Peyer's patch (tissue), 4 donors: ENCODE measurements at regions not wholly inside any gene's neighbourhood (a gene's known extent, or its start where the extent isn't known, plus 50 kb on each side); places are given as distances from the start of the nearest gene placed in this dataset.

Experiments used
- DNase-seq, 3 donors: peaks; one replicate each; pipeline ENCODE4 v3.0.0-alpha.2; 2017 to 2019
- H3K27ac ChIP-seq, 4 donors: fragments of 200-600 bp; sonication (generic); one replicate each; pipeline ENCODE4 v1.5.1; 2016 to 2019
- H3K27me3 ChIP-seq, 2 donors: fragments of 200-600 bp; sonication (generic); one replicate each; pipeline ENCODE4 v1.5.1; 2019
- H3K36me3 ChIP-seq, 3 donors: fragments of 200-600 bp; sonication (generic); one replicate each; pipeline ENCODE4 v1.5.1; 2016 to 2019
- H3K4me1 ChIP-seq, 4 donors: fragments of 200-600 bp; sonication (generic); one replicate each; pipeline ENCODE4 v1.5.1; 2016 to 2019
- H3K4me3 ChIP-seq, 4 donors: fragments of 200-600 bp; sonication (generic); 1 replicate in 3 of 4; 2 replicates in 1 of 4; pipeline ENCODE4 v1.5.1; 2016 to 2019; ENCODE audit warnings: mild to moderate bottlenecking in 1 of 4
- H3K9me3 ChIP-seq, 4 donors: fragments of 200-600 bp; sonication (generic); one replicate each; pipeline ENCODE4 v1.5.1; 2016 to 2019; ENCODE audit warnings: mild to moderate bottlenecking in 1 of 4
- POLR2A ChIP-seq, 2 donors: fragments of 450-650 bp; IDR thresholded peaks; one replicate each; pipeline ENCODE4 v1.5.1; 2017; ENCODE audit warnings: antibody characterized with exemption in 2 of 2, mild to moderate bottlenecking in 2 of 2, moderate library complexity in 2 of 2
- TF ChIP-seq, protein P1 (sequence below), 6 experiments: fragments of 450-650 bp in 4 of 6; fragments of 200-600 bp in 2 of 6; sonication (generic) in 1 of 6; IDR thresholded peaks; one replicate each; pipeline ENCODE4 v1.5.1; 2017 to 2019; ENCODE audit warnings: antibody characterized with exemption in 6 of 6, mild to moderate bottlenecking in 3 of 6, moderate library complexity in 1 of 6

DNA sequence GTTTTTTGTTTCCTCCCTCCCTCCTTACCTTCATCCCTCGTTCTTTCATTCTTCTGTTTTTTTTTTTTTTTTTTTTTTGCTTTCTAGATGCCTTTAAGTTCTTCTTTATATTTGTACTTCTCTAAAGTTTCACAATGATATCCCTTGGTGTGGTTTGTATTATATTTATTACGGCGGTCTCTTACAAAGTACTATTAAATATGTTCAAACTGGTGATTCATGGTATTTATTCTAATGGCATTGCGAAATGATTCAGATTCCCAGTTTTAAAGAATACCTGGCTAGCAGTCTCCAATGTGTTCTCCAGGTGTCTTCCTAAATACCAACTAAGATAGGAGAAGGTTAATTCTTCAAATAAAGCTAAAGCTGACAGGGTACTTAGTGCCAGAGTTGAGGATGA is 690.1 kb upstream of the COX7C start:
- Histone ChIP-seq H3K4me1 (no peaks in the 10 kb centered on the region), H3K27me3 (no peaks in the 10 kb centered on the region), H3K36me3 (no peaks in the 10 kb centered on the region), H3K4me3 (no peak overlapping the region), H3K9me3 (no peaks in the 10 kb centered on the region), H3K27ac (no peak overlapping the region)
- DNase-seq: no peak
- TF ChIP-seq, protein P1, sequence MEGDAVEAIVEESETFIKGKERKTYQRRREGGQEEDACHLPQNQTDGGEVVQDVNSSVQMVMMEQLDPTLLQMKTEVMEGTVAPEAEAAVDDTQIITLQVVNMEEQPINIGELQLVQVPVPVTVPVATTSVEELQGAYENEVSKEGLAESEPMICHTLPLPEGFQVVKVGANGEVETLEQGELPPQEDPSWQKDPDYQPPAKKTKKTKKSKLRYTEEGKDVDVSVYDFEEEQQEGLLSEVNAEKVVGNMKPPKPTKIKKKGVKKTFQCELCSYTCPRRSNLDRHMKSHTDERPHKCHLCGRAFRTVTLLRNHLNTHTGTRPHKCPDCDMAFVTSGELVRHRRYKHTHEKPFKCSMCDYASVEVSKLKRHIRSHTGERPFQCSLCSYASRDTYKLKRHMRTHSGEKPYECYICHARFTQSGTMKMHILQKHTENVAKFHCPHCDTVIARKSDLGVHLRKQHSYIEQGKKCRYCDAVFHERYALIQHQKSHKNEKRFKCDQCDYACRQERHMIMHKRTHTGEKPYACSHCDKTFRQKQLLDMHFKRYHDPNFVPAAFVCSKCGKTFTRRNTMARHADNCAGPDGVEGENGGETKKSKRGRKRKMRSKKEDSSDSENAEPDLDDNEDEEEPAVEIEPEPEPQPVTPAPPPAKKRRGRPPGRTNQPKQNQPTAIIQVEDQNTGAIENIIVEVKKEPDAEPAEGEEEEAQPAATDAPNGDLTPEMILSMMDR (IDR thresholded peaks at IDR 0.05): no peak
- TF ChIP-seq POLR2A (IDR thresholded peaks at IDR 0.05): no peak

DNA sequence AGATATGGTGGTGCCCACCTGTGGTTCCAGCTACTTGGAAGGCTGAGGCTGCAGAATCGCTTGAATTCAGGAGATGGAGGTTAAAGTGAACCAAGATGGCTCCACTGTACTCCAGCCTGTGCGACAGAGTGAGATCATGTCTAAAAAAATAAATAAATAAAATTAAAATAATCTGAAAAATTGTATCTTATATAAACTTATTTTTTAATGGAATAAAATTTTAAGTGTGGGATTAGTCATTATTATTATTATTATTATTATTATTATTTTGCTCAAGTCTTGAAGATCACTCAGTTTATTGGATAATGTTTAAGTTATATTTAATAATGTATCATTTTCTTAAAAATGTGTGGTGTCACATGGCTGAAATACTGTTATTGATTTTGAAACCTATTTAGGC is 688.0 kb upstream of the COX7C start:
- no peak for TF ChIP-seq POLR2A (IDR thresholded peaks at IDR 0.05)
- TF ChIP-seq, protein P1 (IDR thresholded peaks at IDR 0.05): no peak
- no peak overlapping the region for H3K27ac ChIP-seq

DNA sequence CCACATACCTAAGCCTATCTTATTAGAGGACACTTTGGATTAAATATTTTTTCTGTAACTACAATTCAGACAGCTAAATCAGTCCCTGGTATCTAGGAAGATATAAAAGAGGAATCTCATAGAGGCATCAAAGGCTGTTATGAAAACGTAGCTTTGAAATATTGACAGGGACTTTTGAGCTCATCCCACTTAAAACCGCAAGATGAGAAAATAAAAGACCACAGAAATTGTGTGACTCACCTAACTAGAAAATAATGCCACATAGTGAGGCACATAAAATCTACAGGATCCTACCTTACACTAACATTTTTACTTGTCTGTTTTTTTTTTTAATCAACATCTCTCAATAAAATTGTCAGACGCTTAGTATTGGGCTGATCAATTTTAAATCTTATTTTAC is 686.5 kb upstream of the COX7C start:
- H3K27ac ChIP-seq: no peak overlapping the region
- no peaks in the 10 kb centered on the region for H3K27me3 ChIP-seq
- no peaks in the 10 kb centered on the region for H3K36me3 ChIP-seq
- no peaks in the 10 kb centered on the region for H3K4me1 ChIP-seq
- H3K4me3 ChIP-seq: no peak overlapping the region
- no peak for DNase-seq
- H3K9me3 ChIP-seq: no peaks in the 10 kb centered on the region
- TF ChIP-seq, protein P1 (IDR thresholded peaks at IDR 0.05): no peak
- no peak for TF ChIP-seq POLR2A (IDR thresholded peaks at IDR 0.05)

More for the DNA sequence above, 688.0 kb upstream of the COX7C start:
- no peaks in the 10 kb centered on the region for H3K36me3 ChIP-seq
- H3K4me1 ChIP-seq: no peaks in the 10 kb centered on the region
- H3K9me3 ChIP-seq: no peaks in the 10 kb centered on the region
- H3K27me3 ChIP-seq: no peaks in the 10 kb centered on the region
- DNase-seq: no peak
- no peak overlapping the region for H3K4me3 ChIP-seq

DNA sequence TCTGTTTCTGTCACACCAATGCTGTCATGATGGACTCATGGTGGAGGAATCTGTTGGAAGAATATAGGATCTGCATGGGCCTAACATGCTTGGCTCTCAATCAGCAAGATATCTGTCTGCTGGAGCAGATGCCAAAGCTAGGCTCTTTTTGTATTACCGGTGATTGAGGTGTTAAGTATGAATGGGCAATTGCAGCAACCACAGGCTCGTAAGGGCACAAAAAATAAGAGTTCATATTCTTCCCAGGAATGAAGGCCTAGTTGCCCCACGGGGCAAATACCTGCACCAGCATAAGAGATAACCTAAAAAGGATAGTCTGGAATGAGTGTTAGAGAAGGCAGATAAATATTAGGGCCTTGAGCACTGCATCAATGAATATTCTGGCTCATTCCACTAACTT is 679.5 kb upstream of the COX7C start:
- Histone ChIP-seq H3K27me3 (no peaks in the 10 kb centered on the region), H3K36me3 (no peaks in the 10 kb centered on the region), H3K27ac (no peak overlapping the region), H3K9me3 (no peaks in the 10 kb centered on the region), H3K4me1 (no peaks in the 10 kb centered on the region), H3K4me3 (no peak overlapping the region)
- DNase-seq: no peak
- TF ChIP-seq, protein P1 (IDR thresholded peaks at IDR 0.05): no peak
- no peak for TF ChIP-seq POLR2A (IDR thresholded peaks at IDR 0.05)

DNA sequence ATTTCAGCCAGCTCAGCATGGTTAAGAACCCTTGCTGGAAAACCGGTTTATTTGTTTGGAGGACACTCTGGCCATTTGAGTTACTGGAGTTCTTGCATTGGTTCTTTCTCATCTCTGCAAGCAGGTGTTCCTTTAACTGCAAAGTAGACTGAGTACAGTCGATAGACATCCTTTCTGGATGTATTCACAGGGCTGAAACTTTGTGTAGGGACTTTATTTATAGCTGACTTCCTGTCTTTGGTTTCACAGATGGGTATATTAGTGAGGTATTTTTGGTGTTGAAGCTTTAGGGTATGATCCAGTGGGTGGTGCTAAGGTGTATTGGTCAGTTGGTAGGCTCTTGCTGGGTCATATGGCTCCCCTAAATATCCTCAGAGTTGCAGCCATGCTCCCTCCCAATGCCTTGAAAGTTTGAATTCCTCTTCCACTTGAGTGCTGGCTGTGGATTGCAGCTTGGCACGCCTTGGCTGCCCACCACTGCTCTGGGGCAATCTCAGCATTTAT is 666.0 kb upstream of the COX7C start:
- no peak overlapping the region for H3K4me3 ChIP-seq
- H3K4me1 ChIP-seq: no peaks in the 10 kb centered on the region
- H3K27me3 ChIP-seq: no peaks in the 10 kb centered on the region
- no peak overlapping the region for H3K27ac ChIP-seq
- no peaks in the 10 kb centered on the region for H3K9me3 ChIP-seq
- no peak for DNase-seq
- H3K36me3 ChIP-seq: no peaks in the 10 kb centered on the region
- TF ChIP-seq, protein P1 (IDR thresholded peaks at IDR 0.05): no peak
- no peak for TF ChIP-seq POLR2A (IDR thresholded peaks at IDR 0.05)

DNA sequence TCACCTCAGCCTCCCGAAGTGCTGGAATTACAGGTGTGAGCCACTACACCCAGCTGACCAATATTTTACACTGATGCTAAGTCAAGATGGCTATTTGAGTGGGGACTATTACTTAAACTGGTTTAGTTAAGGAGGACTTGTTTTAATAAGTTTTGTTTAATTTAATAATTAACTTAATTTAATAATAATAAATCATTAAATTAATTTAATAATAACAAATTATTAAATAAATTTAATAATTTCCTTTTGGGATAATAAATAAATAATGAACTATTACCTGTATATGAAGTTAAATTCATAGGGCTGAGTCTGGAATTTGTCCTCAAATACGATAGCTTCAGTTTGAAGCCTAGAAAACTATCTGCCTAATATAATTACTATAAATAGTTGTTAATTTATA is 665.1 kb upstream of the COX7C start:
- no peaks in the 10 kb centered on the region for H3K36me3 ChIP-seq
- H3K4me1 ChIP-seq: no peaks in the 10 kb centered on the region
- no peak for DNase-seq
- no peaks in the 10 kb centered on the region for H3K9me3 ChIP-seq
- H3K27me3 ChIP-seq: no peaks in the 10 kb centered on the region
- H3K27ac ChIP-seq: no peak overlapping the region
- TF ChIP-seq, protein P1 (IDR thresholded peaks at IDR 0.05): no peak
- no peak for TF ChIP-seq POLR2A (IDR thresholded peaks at IDR 0.05)
- H3K4me3 ChIP-seq: no peak overlapping the region
